IPS DF 4.7 (cell line): ENCODE measurements at regions not wholly inside any gene's neighbourhood (a gene's known extent, or its start where the extent isn't known, plus 50 kb on each side); places are given as distances from the start of the nearest gene placed in this dataset.
A peak's percentile ranks its signal among the peaks of the same experiment; 100 is the strongest.
"Not testable (repeated sequence)": the region's sequence is repeated elsewhere in the genome, so short reads cannot be mapped to it uniquely, and the experiment has no call there.

Experiments
- DNase-seq: peaks from one replicate; pipeline ENCODE4 v3.0.0-alpha.2; 2013; ENCODE audit warnings: low spot score; ENCODE audit errors: extremely low read depth

GRCh38 chr9:106218854-106219253 is 524.5 kb downstream of the TMEM38B start:
- no peak for DNase-seq

GRCh38 chr9:106220415-106220814 is 526.1 kb downstream of the TMEM38B start:
- DNase-seq, result no peak

GRCh38 chr9:106228861-106229260 is 534.5 kb downstream of the TMEM38B start:
- DNase-seq, result no peak

- DNase-seq, result no peak
These were observed 538.8 kb downstream of the TMEM38B start for GRCh38 chr9:106233116-106233515.

- not testable (repeated sequence) for DNase-seq
These were observed 566.6 kb downstream of the TMEM38B start for GRCh38 chr9:106260908-106261307.

- DNase-seq, result no peak
These were observed 583.6 kb downstream of the TMEM38B start for GRCh38 chr9:106277966-106278365.

- DNase-seq, result no peak
These were observed 579.2 kb upstream of the ZNF462 start for GRCh38 chr9:106283769-106284168.

- DNase-seq, result peak; percentile 9
These were observed 578.7 kb upstream of the ZNF462 start for GRCh38 chr9:106284296-106284695.

GRCh38 chr9:106286249-106286648 is 576.7 kb upstream of the ZNF462 start:
- DNase-seq, result no peak

GRCh38 chr9:106287091-106287631 is 575.8 kb upstream of the ZNF462 start:
- no peak for DNase-seq

- no peak for DNase-seq
These were observed 575.2 kb upstream of the ZNF462 start for GRCh38 chr9:106287731-106288130.

GRCh38 chr9:106288689-106289088 is 574.3 kb upstream of the ZNF462 start:
- no peak for DNase-seq

GRCh38 chr9:106291786-106292185 is 571.2 kb upstream of the ZNF462 start:
- no peak for DNase-seq

GRCh38 chr9:106296426-106296825 is 566.5 kb upstream of the ZNF462 start:
- DNase-seq, result no peak

GRCh38 chr9:106298997-106299396 is 564.0 kb upstream of the ZNF462 start:
- DNase-seq, result no peak

GRCh38 chr9:106304401-106304920 is 558.5 kb upstream of the ZNF462 start:
- no peak for DNase-seq

GRCh38 chr9:106305428-106306133 is 557.4 kb upstream of the ZNF462 start:
- no peak for DNase-seq

GRCh38 chr9:106307670-106308069 is 555.3 kb upstream of the ZNF462 start:
- DNase-seq, result no peak

GRCh38 chr9:106309925-106310324 is 553.0 kb upstream of the ZNF462 start:
- no peak for DNase-seq

- DNase-seq, result no peak
These were observed 552.2 kb upstream of the ZNF462 start for GRCh38 chr9:106310782-106311181.

GRCh38 chr9:106312906-106313305 is 550.1 kb upstream of the ZNF462 start:
- no peak for DNase-seq

- no peak for DNase-seq
These were observed 548.5 kb upstream of the ZNF462 start for GRCh38 chr9:106314476-106314875.
